PFSK-1 (cell line): ENCODE measurements at regions not wholly inside any gene's neighbourhood (a gene's known extent, or its start where the extent isn't known, plus 50 kb on each side); places are given as distances from the start of the nearest gene placed in this dataset.

Experiments
- FOXP2 ChIP-seq: optimal IDR thresholded peaks from 2 replicates; pipeline ENCODE3; 2011; ENCODE audit warnings: borderline replicate concordance, control low read depth, inconsistent platforms; ENCODE audit not compliant: insufficient read depth; ENCODE audit errors: extremely low read length, extremely low read depth
- POLR2AphosphoS5 ChIP-seq: IDR thresholded peaks from 2 replicates; pipeline ENCODE4 v1.6.1; 2012; ENCODE audit warnings: low read depth, mild to moderate bottlenecking, control low read depth, low read length, moderate library complexity
- REST ChIP-seq, 2 experiments: IDR thresholded peaks; 2 replicates each; pipeline versions ENCODE4 v1.6.1 to v1.8.0; 2011 to 2012; ENCODE audit warnings: low read depth in 2 of 2, low read length in 2 of 2, control low read depth in 1 of 2, inconsistent platforms in 1 of 2, mild to moderate bottlenecking in 1 of 2, moderate library complexity in 1 of 2; ENCODE audit not compliant: insufficient read depth in 1 of 2
- SIN3A ChIP-seq: IDR thresholded peaks from 2 replicates; pipeline ENCODE4 v1.6.1; 2012; ENCODE audit warnings: mild to moderate bottlenecking, low read length, moderate library complexity, borderline replicate concordance; ENCODE audit not compliant: insufficient read depth
- TAF1 ChIP-seq: IDR thresholded peaks from 2 replicates; pipeline ENCODE4 v1.6.1; 2012; ENCODE audit warnings: low read length, control low read depth, borderline replicate concordance; ENCODE audit not compliant: insufficient read depth

GRCh38 chr16:79754081-79754480, 153.5 kb upstream of the MAF start:
- no peak for TF ChIP-seq FOXP2
- TF ChIP-seq TAF1, result no peak
- TF ChIP-seq REST (IDR thresholded peaks at IDR 0.05; ENCODE audit: insufficient read depth in 1 of 2, low read depth in 2 of 2, low read length in 2 of 2), result no peak
- no peak for TF ChIP-seq SIN3A
- no peak for TF ChIP-seq POLR2AphosphoS5

GRCh38 chr16:79753286-79753685, 152.7 kb upstream of the MAF start:
- no peak for TF ChIP-seq TAF1
- TF ChIP-seq FOXP2, result no peak
- TF ChIP-seq REST (IDR thresholded peaks at IDR 0.05; ENCODE audit: insufficient read depth in 1 of 2, low read depth in 2 of 2, low read length in 2 of 2), result no peak
- no peak for TF ChIP-seq POLR2AphosphoS5
- no peak for TF ChIP-seq SIN3A

GRCh38 chr16:79752396-79752795, 151.9 kb upstream of the MAF start:
- no peak for TF ChIP-seq SIN3A
- no peak for TF ChIP-seq TAF1
- TF ChIP-seq FOXP2, result no peak
- no peak for TF ChIP-seq REST (IDR thresholded peaks at IDR 0.05; ENCODE audit: insufficient read depth in 1 of 2, low read depth in 2 of 2, low read length in 2 of 2)
- TF ChIP-seq POLR2AphosphoS5, result no peak

DNA sequence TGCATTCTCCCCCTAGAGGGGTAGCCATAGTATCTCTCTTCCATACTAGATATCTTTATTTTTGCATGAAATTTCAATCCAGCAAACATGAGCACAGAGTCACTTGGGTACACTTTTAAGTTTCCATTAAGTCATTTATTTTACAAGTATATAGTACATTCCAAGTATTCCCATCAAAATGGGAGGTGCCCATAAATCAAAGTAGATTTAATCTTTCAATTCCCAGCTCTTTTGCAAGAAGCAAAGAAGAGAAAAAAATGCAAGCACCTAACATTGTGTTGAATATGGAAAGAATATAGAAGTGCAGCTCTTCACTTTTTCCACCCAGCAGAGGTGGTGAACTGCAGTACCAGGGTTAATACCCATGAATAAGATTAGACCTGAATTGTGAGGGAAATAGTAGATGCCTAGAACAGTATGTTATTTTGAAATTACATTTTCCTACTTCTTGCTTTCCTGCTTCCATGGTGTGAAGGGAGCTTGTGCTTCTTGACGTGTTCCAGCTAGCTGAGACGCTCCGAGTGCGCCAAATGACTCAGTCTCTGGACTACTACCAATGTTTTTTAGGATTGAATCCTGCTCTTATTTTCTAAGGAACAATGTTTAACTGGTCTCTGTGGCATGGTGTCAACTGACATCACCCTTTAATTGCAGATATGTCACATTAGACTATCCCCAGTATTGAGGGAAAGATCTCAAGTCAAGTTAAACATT, 151.1 kb upstream of the MAF start:
- TF ChIP-seq REST (IDR thresholded peaks at IDR 0.05; ENCODE audit: insufficient read depth in 1 of 2, low read depth in 2 of 2, low read length in 2 of 2) (no peak), TAF1 (no peak), FOXP2 (no peak), POLR2AphosphoS5 (no peak), SIN3A (no peak)

DNA sequence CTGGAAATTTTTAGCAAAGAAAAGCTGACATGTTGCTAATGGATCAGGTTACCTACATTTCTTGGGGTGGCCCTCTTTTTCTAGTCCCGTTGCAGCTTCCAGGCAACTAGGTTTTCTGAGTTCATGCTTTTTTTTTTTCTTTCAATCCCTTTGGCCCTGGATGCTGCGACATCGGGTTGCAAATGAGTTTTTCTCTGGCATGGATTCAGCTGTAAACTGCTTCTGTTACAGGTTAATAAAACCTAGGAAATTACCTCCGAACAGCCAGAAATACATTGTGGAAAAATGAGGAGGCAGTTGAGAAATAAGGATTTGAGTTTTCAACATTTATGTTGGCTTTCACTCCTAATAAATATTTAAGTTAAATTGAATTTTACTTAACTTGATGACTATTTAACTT, 149.8 kb upstream of the MAF start:
- no peak for TF ChIP-seq SIN3A
